ENCODE measurements at regions not wholly inside any gene's neighbourhood (a gene's known extent, or its start where the extent isn't known, plus 50 kb on each side); places are given as distances from the start of the nearest gene placed in this dataset.

- Histone ChIP-seq H3K27ac (ENCODE audit: low read depth, low read length) (no peak overlapping the region), H3K9ac (ENCODE audit: low read length in 5 of 5) (no peak overlapping the region), H3K4me1 (ENCODE audit: control insufficient read depth in 5 of 5, insufficient read depth in 5 of 5, low read length in 5 of 5) (no peaks in the 10 kb centered on the region), H3K4me3 (ENCODE audit: low read depth in 1 of 5, low read length in 5 of 5) (no peak overlapping the region), H3K36me3 (ENCODE audit: control insufficient read depth in 5 of 5, insufficient read depth in 5 of 5, low read length in 5 of 5) (no peaks in the 10 kb centered on the region), H3K27me3 (ENCODE audit: control insufficient read depth in 5 of 5, insufficient read depth in 4 of 5, low read length in 5 of 5) (peaks cover 0 to 6% (median 0%) of the 10 kb centered on the region in 5 donors), H3K9me3 (ENCODE audit: control insufficient read depth in 5 of 5, low read length in 5 of 5) (no peaks in the 10 kb centered on the region)
Observed at GRCh38 chrX:100512471-100512870, 72.3 kb upstream of the TNMD start.

GRCh38 chrX:100494646-100495370 is 84.7 kb upstream of the PCDH19 start:
- Histone ChIP-seq H3K9me3 (ENCODE audit: control insufficient read depth in 5 of 5, low read length in 5 of 5) (peaks cover 0 to 14% (median 9%) of the 10 kb centered on the region in 5 donors), H3K4me3 (ENCODE audit: low read depth in 1 of 5, low read length in 5 of 5) (no peak overlapping the region), H3K27ac (ENCODE audit: low read depth, low read length) (no peak overlapping the region), H3K9ac (ENCODE audit: low read length in 5 of 5) (no peak overlapping the region), H3K4me1 (ENCODE audit: control insufficient read depth in 5 of 5, insufficient read depth in 5 of 5, low read length in 5 of 5) (no peaks in the 10 kb centered on the region), H3K27me3 (ENCODE audit: control insufficient read depth in 5 of 5, insufficient read depth in 4 of 5, low read length in 5 of 5) (peaks cover 0 to 12% (median 2%) of the 10 kb centered on the region in 5 donors), H3K36me3 (ENCODE audit: control insufficient read depth in 5 of 5, insufficient read depth in 5 of 5, low read length in 5 of 5) (no peaks in the 10 kb centered on the region)

DNA sequence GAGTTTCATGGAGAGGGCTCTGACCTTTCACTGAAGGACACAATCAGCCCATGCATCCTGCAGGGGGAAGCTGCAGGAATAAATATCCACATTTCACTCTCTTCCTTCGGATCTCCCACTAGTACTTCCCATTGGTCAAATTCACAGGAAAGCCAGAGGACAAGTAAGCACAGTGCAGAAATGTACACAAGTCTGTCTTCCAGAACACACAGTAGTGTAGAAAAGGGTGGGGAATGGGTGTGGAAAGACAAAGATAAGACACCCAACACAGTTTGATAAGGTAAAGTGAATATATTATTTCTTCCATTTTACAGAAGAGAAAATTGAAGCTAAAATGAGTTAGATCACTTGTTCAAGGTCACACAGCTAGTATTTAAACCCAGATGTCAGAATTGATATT is 81.1 kb upstream of the PCDH19 start:
- no peak overlapping the region for H3K4me3 ChIP-seq (ENCODE audit: low read depth in 1 of 5, low read length in 5 of 5)
- H3K36me3 ChIP-seq (ENCODE audit: control insufficient read depth in 5 of 5, insufficient read depth in 5 of 5, low read length in 5 of 5) = no peaks in the 10 kb centered on the region
- no peaks in the 10 kb centered on the region for H3K9me3 ChIP-seq (ENCODE audit: control insufficient read depth in 5 of 5, low read length in 5 of 5)
- H3K9ac ChIP-seq (ENCODE audit: low read length in 5 of 5) = no peak overlapping the region
- no peak overlapping the region for H3K27ac ChIP-seq (ENCODE audit: low read depth, low read length)
- H3K27me3 ChIP-seq (ENCODE audit: control insufficient read depth in 5 of 5, insufficient read depth in 4 of 5, low read length in 5 of 5) = peaks cover 0 to 14% (median 5%) of the 10 kb centered on the region in 5 donors
- H3K4me1 ChIP-seq (ENCODE audit: control insufficient read depth in 5 of 5, insufficient read depth in 5 of 5, low read length in 5 of 5) = no peaks in the 10 kb centered on the region

DNA sequence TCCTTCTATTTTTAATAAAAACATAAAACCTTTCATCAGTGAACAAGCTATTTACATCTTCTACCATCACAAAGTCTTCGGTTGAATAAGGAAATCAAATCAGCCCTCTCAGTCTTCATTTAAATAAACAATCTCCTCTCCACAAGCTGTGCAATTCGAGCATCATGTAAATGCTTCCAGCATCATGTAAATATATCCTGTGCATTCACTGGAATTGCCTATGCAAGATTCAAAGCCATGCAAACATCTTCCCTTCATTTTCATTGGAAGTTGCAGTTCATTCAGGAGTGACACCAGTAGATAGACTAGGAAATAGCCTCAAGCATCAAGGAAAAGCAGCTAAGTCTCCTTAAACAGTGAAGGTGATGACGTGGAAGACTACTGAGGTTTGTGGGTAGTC is 77.7 kb upstream of the PCDH19 start:
- H3K4me1 ChIP-seq (ENCODE audit: control insufficient read depth in 5 of 5, insufficient read depth in 5 of 5, low read length in 5 of 5) = no peaks in the 10 kb centered on the region

DNA sequence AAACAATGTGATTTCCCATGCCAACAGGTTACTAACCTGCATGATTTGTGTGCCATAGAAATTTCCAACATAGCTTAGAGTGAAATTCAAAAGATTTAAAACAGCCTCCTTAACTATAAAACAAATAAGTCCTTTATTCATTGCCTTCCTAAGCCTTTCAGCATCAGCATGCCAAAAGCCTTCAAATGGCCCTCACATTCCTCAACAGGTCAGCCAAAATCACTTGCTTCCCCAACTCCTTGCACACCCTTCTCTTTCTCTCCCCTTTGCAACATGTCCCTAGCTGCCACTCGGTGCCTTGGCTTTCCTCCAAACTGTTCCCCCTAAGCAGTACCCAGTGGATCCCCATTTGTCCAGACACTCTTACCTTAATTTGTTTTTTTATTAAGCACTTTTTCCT is 74.9 kb upstream of the PCDH19 start:
- H3K4me1 ChIP-seq (ENCODE audit: control insufficient read depth in 5 of 5, insufficient read depth in 5 of 5, low read length in 5 of 5) = no peaks in the 10 kb centered on the region
- H3K27ac ChIP-seq (ENCODE audit: low read depth, low read length) = no peak overlapping the region
- no peak overlapping the region for H3K4me3 ChIP-seq (ENCODE audit: low read depth in 1 of 5, low read length in 5 of 5)
- H3K9ac ChIP-seq (ENCODE audit: low read length in 5 of 5) = no peak overlapping the region
- H3K27me3 ChIP-seq (ENCODE audit: control insufficient read depth in 5 of 5, insufficient read depth in 4 of 5, low read length in 5 of 5) = peaks cover 0 to 13% (median 5%) of the 10 kb centered on the region in 5 donors
- no peaks in the 10 kb centered on the region for H3K36me3 ChIP-seq (ENCODE audit: control insufficient read depth in 5 of 5, insufficient read depth in 5 of 5, low read length in 5 of 5)
- H3K9me3 ChIP-seq (ENCODE audit: control insufficient read depth in 5 of 5, low read length in 5 of 5) = no peaks in the 10 kb centered on the region

More for the DNA sequence above, 77.7 kb upstream of the PCDH19 start:
- Histone ChIP-seq H3K9me3 (ENCODE audit: control insufficient read depth in 5 of 5, low read length in 5 of 5) (no peaks in the 10 kb centered on the region), H3K9ac (ENCODE audit: low read length in 5 of 5) (no peak overlapping the region), H3K4me3 (ENCODE audit: low read depth in 1 of 5, low read length in 5 of 5) (no peak overlapping the region), H3K36me3 (ENCODE audit: control insufficient read depth in 5 of 5, insufficient read depth in 5 of 5, low read length in 5 of 5) (no peaks in the 10 kb centered on the region), H3K27ac (ENCODE audit: low read depth, low read length) (no peak overlapping the region), H3K27me3 (ENCODE audit: control insufficient read depth in 5 of 5, insufficient read depth in 4 of 5, low read length in 5 of 5) (peaks cover 0 to 13% (median 7%) of the 10 kb centered on the region in 5 donors)

DNA sequence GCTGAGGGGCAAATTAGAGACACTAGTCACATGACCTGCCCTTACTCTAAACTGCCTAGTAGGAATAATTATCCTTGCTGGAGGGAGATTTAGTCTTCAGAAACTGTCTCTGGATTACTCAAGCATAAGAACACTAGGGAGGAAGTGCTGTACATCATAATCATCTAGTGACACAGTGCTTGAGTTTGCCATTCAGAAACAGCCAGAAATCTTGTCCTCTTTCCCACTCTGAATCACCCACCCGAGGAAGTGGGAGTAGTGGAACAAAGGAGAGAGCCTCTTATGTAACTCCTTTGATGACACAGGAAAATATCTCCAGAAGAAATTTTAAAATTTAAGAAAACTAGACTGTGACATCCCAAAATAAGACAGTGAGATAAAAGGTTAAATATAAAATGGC is 69.3 kb upstream of the PCDH19 start:
- Histone ChIP-seq H3K27me3 (ENCODE audit: control insufficient read depth in 5 of 5, insufficient read depth in 4 of 5, low read length in 5 of 5) (peaks cover 0 to 6% (median 2%) of the 10 kb centered on the region in 5 donors), H3K27ac (ENCODE audit: low read depth, low read length) (no peak overlapping the region), H3K9ac (ENCODE audit: low read length in 5 of 5) (no peak overlapping the region), H3K36me3 (ENCODE audit: control insufficient read depth in 5 of 5, insufficient read depth in 5 of 5, low read length in 5 of 5) (no peaks in the 10 kb centered on the region), H3K4me3 (ENCODE audit: low read depth in 1 of 5, low read length in 5 of 5) (no peak overlapping the region), H3K9me3 (ENCODE audit: control insufficient read depth in 5 of 5, low read length in 5 of 5) (peaks cover 0 to under 1% (median 0%) of the 10 kb centered on the region in 5 donors), H3K4me1 (ENCODE audit: control insufficient read depth in 5 of 5, insufficient read depth in 5 of 5, low read length in 5 of 5) (peaks cover 3 to 17% (median 6%) of the 10 kb centered on the region in 5 donors)

GRCh38 chrX:100478714-100479306 is 68.7 kb upstream of the PCDH19 start:
- H3K27me3 ChIP-seq (ENCODE audit: control insufficient read depth in 5 of 5, insufficient read depth in 4 of 5, low read length in 5 of 5) = peaks cover 0 to 6% (median 2%) of the 10 kb centered on the region in 5 donors
- no peak overlapping the region for H3K9ac ChIP-seq (ENCODE audit: low read length in 5 of 5)
- H3K36me3 ChIP-seq (ENCODE audit: control insufficient read depth in 5 of 5, insufficient read depth in 5 of 5, low read length in 5 of 5) = no peaks in the 10 kb centered on the region
- H3K4me1 ChIP-seq (ENCODE audit: control insufficient read depth in 5 of 5, insufficient read depth in 5 of 5, low read length in 5 of 5) = peaks cover 3 to 17% (median 6%) of the 10 kb centered on the region in 5 donors
- H3K4me3 ChIP-seq (ENCODE audit: low read depth in 1 of 5, low read length in 5 of 5) = no peak overlapping the region
- H3K27ac ChIP-seq (ENCODE audit: low read depth, low read length) = no peak overlapping the region
- H3K9me3 ChIP-seq (ENCODE audit: control insufficient read depth in 5 of 5, low read length in 5 of 5) = peaks cover 0 to 2% (median 0%) of the 10 kb centered on the region in 5 donors

DNA sequence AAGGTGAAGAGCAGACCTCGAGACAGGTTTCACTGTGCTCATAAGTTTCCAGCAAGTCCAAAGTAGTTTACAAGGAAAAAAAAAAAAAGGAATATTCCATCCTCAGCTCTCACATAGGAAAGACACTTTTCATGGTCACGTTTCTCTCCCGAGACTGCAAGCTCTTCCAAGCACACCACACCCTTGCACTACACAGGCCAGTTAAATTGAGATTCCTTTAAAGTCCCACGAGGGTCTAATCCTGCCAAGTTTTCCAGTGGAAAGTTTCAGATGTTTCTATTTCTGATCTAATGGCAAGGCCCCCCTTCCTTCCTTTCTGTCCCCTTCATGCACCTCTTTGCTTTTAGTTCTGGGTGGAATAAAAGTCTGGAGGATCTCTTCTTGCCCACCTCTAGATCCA is 67.9 kb upstream of the PCDH19 start:
- Histone ChIP-seq H3K4me3 (ENCODE audit: low read depth in 1 of 5, low read length in 5 of 5) (peak overlapping the region in 1 of 5 donors; percentile 30), H3K27ac (ENCODE audit: low read depth, low read length) (no peak overlapping the region), H3K9me3 (ENCODE audit: control insufficient read depth in 5 of 5, low read length in 5 of 5) (peaks cover 0 to 2% (median 0%) of the 10 kb centered on the region in 5 donors), H3K27me3 (ENCODE audit: control insufficient read depth in 5 of 5, insufficient read depth in 4 of 5, low read length in 5 of 5) (peaks cover 0 to 6% (median 0%) of the 10 kb centered on the region in 5 donors), H3K36me3 (ENCODE audit: control insufficient read depth in 5 of 5, insufficient read depth in 5 of 5, low read length in 5 of 5) (no peaks in the 10 kb centered on the region), H3K4me1 (ENCODE audit: control insufficient read depth in 5 of 5, insufficient read depth in 5 of 5, low read length in 5 of 5) (peaks cover 3 to 17% (median 6%) of the 10 kb centered on the region in 5 donors), H3K9ac (ENCODE audit: low read length in 5 of 5) (no peak overlapping the region)

- no peak overlapping the region for H3K9ac ChIP-seq (ENCODE audit: low read length in 5 of 5)
- peaks cover 0 to 6% (median 0%) of the 10 kb centered on the region in 5 donors for H3K27me3 ChIP-seq (ENCODE audit: control insufficient read depth in 5 of 5, insufficient read depth in 4 of 5, low read length in 5 of 5)
- peaks cover 3 to 17% (median 6%) of the 10 kb centered on the region in 5 donors for H3K4me1 ChIP-seq (ENCODE audit: control insufficient read depth in 5 of 5, insufficient read depth in 5 of 5, low read length in 5 of 5)
Observed at GRCh38 chrX:100477467-100477866, 67.4 kb upstream of the PCDH19 start.

More at GRCh38 chrX:100477467-100477866, 67.4 kb upstream of the PCDH19 start:
- Histone ChIP-seq H3K4me3 (ENCODE audit: low read depth in 1 of 5, low read length in 5 of 5) (no peak overlapping the region), H3K36me3 (ENCODE audit: control insufficient read depth in 5 of 5, insufficient read depth in 5 of 5, low read length in 5 of 5) (no peaks in the 10 kb centered on the region), H3K9me3 (ENCODE audit: control insufficient read depth in 5 of 5, low read length in 5 of 5) (peaks cover 0 to 2% (median 0%) of the 10 kb centered on the region in 5 donors), H3K27ac (ENCODE audit: low read depth, low read length) (no peak overlapping the region)

Measured in subcutaneous abdominal adipose tissue (tissue), 5 donors.